NCI-H1436 treated with DMSO at 0.1 percent for 48 hours (cell line): ENCODE measurements at regions not wholly inside any gene's neighbourhood (a gene's known extent, or its start where the extent isn't known, plus 50 kb on each side); places are given as distances from the start of the nearest gene placed in this dataset.

Source experiments
- DNase-seq: peaks from one replicate; lab custom pipeline; 2025; lab: John Stamatoyannopoulos, UW

- DNase-seq, result peak; percentile 80
These were observed 282.9 kb upstream of the N4BP1 start for GRCh38 chr16:48892893-48893292.

- no peak for DNase-seq
These were observed 277.7 kb upstream of the N4BP1 start for GRCh38 chr16:48887646-48888210.

- no peak for DNase-seq
These were observed 275.5 kb upstream of the N4BP1 start for GRCh38 chr16:48885471-48885870.

GRCh38 chr16:48881272-48881671, 271.3 kb upstream of the N4BP1 start:
- no peak for DNase-seq

GRCh38 chr16:48879223-48880122, 269.5 kb upstream of the N4BP1 start:
- DNase-seq, result no peak

GRCh38 chr16:48877946-48878345, 268.0 kb upstream of the N4BP1 start:
- no peak for DNase-seq

- no peak for DNase-seq
These were observed 260.2 kb upstream of the N4BP1 start for GRCh38 chr16:48870141-48870540.

- DNase-seq, result no peak
These were observed 255.5 kb upstream of the N4BP1 start for GRCh38 chr16:48865520-48865919.

GRCh38 chr16:48864055-48864454, 254.1 kb upstream of the N4BP1 start:
- no peak for DNase-seq

- no peak for DNase-seq
These were observed 252.1 kb upstream of the N4BP1 start for GRCh38 chr16:48862087-48862532.

GRCh38 chr16:48860341-48860740, 250.4 kb upstream of the N4BP1 start:
- DNase-seq, result no peak

GRCh38 chr16:48852951-48853350, 243.0 kb upstream of the N4BP1 start:
- no peak for DNase-seq

- DNase-seq, result no peak
These were observed 242.5 kb upstream of the N4BP1 start for GRCh38 chr16:48852458-48852857.

GRCh38 chr16:48850097-48850770, 240.3 kb upstream of the N4BP1 start:
- no peak for DNase-seq

- DNase-seq, result no peak
These were observed 236.3 kb upstream of the N4BP1 start for GRCh38 chr16:48846277-48846676.

GRCh38 chr16:48845261-48845660, 235.3 kb upstream of the N4BP1 start:
- DNase-seq, result no peak

- DNase-seq, result no peak
These were observed 228.4 kb upstream of the N4BP1 start for GRCh38 chr16:48838349-48838748.

- DNase-seq, result no peak
These were observed 226.7 kb upstream of the N4BP1 start for GRCh38 chr16:48836636-48837035.

- no peak for DNase-seq
These were observed 226.1 kb upstream of the N4BP1 start for GRCh38 chr16:48836067-48836466.

GRCh38 chr16:48834576-48834975, 224.6 kb upstream of the N4BP1 start:
- DNase-seq, result no peak

- DNase-seq, result no peak
These were observed 223.5 kb upstream of the N4BP1 start for GRCh38 chr16:48833461-48833860.

GRCh38 chr16:48831076-48831722, 221.2 kb upstream of the N4BP1 start:
- no peak for DNase-seq
